Mucosa of gallbladder (tissue), 1 donor: ENCODE measurements at regions not wholly inside any gene's neighbourhood (a gene's known extent, or its start where the extent isn't known, plus 50 kb on each side); places are given as distances from the start of the nearest gene placed in this dataset.
"Not testable (repeated sequence)": the region's sequence is repeated elsewhere in the genome, so short reads cannot be mapped to it uniquely, and the experiment has no call there.

Source experiments
- DNase-seq: peaks from one replicate; pipeline ENCODE4 v3.0.0-alpha.2; 2020; ENCODE audit warnings: low spot score
- donor health status: DM: no; HTN: no; CAD: no.

DNA sequence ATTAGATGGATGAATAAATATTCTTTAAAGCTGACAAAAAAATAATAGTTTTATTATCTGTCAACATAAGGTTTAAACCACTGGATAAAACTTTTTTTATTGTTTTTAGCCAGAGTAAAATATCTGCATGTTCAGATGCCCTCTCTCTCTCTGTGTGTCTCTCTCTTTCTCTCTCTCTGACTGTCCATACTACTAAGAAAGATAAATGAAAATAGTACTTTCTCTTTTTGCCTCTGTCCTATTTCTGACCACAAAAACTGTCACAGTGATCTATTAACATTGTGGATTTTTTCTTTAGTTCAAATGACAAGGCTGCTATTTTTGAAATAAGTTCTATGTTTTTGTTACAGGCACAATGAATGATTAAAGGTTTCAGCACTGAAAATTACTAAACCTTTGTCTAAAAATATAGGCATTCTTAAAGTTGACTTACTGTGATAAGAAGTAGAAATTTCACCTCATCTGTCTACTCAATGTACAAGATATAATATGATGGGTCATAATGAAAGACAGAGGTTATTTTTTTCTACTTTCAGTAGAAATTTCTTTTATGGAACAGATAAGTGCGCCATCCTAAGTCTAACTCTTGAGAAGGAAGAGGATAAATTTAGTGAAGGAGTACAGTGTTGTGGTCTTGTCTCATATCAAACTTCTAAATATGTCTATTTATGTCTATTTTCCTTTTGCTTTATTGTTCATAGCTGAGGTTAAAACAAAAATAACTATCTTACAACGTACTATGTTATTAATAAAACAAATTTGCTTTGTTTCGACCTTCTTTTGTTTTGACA is 341.9 kb upstream of the EYS start:
- DNase-seq = no peak

DNA sequence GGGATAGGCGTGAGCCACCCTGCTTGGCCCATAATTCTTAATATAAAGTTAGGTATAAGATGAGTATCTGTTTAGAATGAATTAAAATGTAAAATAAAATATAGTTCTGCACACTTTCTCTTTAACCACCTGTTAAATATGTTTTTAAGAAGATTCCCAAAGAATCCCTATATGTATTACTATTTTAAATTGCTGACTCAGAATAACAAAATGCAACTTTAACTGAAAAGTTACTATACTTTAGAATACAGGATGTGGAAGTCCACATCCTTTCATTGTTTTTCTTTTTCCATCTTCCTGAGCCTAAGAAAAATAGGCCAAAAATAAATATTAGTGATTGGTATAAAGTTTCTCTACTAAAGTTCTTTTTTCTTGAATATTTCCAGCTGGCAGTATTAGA is 325.6 kb upstream of the EYS start:
- no peak for DNase-seq

DNA sequence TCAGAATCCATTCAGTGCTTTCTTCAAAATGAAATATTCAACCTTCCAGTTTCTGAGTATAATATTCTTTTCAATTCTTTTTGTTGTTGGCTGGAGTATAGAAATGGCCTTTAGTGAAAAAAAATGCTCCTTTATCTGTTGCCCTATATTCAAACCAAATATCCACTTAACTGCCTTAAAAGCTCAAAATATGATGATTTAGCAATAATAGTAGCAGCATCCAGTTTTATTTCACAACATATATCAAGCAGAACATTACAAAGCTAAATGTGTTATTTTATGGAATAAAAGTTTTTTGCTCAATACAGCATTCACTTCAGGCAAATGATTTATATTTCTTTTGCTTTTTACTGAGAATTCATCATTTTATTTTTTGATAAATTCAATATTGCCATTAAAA is 322.4 kb upstream of the EYS start:
- no peak for DNase-seq

DNA sequence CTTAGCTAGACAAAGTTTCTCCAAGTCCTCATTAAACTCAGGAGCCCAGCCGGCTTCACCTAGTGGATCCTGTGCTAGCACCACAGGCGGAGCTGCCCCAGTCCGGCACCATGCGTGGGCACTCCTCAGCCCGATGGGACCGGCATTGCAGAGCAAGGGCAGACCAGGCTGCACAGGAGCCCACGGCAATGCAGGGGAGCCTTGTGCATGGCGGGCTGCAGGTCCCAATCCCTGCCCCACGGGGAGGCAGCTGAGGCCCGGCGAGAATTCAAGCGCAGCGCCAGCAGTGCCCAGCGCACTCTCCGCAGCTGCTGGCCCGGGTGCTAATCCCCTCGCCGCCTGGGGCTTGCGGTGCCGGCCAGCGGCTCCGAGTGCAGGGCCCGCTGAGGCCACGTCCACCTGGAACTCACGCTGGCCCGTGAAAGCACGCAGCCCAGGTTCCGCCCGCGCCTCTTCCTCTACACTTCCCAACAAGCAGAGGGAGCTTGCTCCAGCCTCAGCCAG is 292.3 kb upstream of the EYS start:
- DNase-seq = no peak

DNA sequence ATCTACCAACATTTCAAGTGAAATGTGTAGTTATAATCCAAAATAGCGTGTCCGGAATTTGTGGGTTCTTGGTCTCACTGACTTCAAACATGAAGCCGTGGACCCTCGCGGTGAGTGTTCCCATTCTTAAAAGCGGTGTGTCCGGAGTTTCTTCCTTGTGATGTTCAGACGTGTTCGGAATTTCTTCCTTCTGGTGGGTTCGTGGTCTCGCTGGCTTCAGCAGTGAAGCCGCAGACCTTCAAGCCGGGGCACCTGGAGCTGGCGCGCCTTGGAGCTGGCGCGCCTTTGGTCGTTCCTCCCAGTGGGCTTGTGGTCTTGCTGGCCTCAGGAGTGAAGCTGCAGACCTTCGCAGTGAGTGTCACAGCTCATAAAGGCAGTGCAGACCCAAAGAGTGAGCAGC is 291.5 kb upstream of the EYS start:
- no peak for DNase-seq

DNA sequence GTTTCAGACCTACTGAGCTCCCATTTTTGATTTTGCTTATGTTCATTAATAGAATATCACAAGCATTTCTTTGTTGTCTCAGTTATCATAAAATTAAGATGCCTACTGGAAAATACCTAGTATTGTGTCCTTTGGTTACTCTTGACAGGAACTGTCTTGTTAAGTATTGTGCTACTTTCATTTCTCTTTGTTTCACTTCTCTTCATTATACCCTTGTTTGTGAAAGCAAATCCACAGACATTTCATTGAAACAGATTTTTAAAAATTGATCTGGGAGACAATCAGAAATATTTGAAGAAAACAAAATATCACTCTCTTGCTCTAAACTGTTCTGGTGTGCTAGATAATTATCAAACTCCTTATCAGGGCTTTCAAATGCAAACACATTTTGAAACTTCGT is 290.5 kb upstream of the EYS start:
- DNase-seq = no peak

DNA sequence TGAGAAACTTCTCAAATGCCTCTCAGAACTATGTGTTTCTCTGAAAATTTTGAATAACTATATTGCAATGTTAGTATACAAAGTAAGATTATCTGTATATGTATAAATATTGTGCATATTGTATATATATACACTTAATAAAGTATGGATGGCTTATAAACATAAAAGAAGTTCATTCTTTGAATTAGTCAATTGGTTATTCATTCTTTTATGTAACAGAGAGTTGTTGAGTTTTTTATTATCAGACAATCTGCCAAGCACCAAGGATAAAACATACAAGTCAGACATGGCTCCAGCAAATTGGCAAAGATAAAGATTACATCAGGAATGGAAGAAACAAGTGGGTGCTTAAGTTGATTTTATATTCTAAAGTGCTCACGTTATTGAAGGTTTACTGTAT is 289.1 kb upstream of the EYS start:
- DNase-seq = no peak

DNA sequence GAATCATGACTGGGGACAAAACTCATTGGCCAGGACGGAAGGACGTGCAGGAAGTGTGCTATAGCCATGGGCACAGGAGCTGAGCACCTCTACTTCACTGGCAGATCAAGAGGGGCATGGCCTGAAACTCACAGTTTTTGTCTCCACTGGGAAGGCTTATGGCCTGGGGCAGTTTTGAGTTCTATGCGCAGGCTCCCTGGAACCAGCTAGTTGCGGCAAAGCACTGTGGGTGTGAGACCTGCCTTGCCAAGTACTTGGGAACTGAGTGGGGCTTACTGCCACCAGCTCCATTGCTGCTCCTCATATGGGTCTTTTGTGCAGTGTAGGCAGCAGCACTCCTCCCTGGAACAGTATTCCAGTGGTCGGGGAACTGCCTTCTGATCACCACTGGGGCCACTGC is 282.6 kb upstream of the EYS start:
- DNase-seq = no peak

DNA sequence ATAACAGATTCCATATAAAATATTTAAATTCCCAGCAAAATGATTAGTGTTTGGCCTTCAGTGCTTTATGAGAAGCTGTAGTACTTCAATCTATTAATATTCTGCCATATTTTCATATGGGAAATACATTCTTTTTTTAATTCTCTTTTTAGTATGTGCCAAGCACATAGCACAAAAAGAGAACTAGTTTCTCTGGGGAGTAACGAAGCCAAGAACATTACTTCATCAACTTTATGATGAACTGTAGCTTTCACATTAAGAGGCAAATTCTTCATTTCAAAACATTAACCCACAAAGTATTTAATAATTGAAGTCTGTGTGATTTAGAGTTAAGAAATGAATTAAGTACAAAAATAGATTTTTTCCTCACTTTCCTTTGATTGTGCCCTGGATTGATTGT is 281.0 kb upstream of the EYS start:
- no peak for DNase-seq

DNA sequence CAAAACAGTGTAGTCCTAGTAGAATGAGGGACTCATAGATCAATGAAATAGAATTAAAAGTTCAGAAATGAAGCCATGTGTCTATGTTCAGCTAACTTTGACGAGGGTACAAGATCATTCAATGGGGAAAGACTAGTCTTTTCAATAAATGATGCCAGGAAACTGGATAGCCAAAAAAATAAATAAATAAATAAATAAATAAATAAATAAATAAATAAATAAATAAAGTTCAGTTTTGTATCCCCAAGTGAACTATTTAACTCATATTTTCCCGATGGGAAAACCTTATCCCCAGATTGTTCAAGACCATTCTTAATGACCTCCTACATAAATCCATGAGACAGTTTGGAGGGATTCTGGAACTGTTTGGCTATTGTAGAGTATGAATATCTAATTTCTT is 277.1 kb upstream of the EYS start:
- DNase-seq = no peak

DNA sequence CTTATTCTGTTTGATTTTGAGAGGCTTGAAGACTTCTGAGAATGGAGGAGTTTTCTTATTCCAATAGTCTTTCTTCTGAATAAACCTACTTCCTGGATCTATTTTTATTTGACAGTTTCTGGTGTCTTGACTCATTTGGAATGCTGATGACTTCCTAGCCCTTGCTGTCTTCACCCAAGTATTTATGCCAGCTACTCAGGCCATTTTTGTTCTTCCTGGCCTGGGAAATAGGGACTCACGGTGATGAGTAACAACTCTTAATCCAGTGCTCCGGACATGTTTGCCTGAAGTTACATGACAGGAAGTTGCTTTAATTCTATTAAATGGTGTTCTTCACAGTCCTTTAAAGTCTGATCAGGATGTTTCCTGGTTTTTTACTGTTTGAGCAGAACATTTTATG is 272.1 kb upstream of the EYS start:
- no peak for DNase-seq

DNA sequence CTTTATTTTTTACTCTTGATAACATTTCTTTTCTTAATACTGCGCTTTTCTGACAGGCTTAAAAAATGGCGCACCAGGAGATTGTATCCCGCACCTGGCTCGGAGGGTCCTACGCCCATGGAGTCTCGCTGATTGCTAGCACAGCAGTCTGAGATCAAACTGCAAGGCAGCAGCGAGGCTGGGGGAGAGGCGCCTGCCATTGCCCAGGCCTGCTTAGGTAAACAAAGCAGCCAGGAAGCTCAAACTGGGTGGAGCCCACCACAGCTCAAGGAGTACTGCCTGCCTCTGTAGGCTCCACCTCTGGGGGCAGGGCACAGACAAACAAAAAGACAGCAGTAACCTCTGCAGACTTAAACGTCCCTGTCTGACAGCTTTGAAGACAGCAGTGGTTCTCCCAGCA is 264.2 kb upstream of the EYS start:
- not testable (repeated sequence) for DNase-seq

DNA sequence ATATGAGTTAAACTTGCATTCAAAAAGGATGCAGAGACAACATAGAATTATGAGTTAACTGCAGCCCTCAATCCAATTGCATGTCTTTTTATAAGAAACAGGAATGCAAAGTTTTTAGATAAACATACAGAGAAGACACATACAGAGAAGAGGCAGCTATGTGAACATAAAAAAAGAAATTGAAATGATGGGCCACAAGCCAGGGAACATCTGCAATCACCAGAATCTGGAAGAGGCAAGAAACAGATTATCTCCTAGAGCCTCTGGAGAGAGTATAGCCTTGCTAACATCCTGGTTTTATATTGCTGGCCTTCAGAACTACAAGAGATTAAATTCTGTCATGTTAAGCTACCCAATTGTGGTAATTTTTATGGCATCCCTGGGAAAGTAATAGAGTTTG is 257.2 kb upstream of the EYS start:
- DNase-seq = no peak

DNA sequence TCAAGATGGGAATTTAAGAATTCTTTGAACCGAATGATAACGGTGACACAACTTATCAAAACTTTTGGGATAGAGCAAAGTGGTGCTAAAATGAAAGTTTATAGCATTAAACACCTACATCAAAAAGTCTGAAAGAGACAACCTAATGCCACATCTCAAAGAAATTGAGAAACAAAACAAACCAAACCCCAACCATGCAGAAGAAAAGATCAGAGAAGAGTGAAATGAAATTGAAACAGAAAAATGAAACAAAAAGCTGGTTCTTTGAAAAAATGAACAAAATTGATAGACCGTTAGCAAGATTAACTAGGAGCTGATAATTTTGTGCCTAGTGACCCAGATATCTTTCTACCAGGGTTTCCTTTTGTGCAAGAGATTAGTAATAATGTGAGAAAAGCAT is 248.0 kb upstream of the EYS start:
- no peak for DNase-seq

DNA sequence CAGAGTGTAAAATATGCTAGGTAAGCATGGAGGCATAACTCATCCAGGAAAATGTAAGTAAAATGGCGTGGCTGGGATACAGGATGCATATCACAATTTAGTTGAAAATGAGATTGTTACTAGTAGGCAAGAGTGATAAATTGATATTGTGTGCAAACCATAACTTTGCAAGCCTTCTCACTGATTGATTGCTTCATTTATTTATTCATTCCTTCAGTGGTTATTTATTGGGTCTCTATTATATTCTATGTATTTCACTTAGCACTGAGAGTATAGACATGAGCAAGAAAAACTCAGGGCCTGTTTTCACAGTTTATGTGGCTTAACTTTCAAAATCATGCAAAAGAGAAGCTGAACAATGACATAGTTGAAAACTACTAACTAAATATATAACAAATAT is 241.0 kb upstream of the EYS start:
- no peak for DNase-seq

DNA sequence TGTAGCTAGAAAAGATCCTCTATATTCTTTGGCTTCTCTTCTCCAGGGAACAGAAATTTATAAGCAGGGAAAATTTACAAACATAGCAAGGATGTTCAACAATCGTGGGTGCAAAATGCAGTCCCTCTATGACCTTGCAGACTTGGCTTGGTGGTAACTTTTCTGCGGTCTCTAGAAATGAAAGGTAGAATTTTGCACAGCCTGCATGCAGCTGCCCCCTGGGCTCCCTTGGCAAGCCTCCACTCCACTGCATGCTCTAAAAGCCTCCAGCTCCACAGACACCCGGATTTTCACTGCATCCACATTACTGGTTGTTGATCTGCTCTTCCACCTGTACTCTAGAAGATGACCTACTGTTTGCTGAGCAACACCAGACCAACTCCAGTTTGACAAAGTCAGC is 236.5 kb upstream of the EYS start:
- no peak for DNase-seq

DNA sequence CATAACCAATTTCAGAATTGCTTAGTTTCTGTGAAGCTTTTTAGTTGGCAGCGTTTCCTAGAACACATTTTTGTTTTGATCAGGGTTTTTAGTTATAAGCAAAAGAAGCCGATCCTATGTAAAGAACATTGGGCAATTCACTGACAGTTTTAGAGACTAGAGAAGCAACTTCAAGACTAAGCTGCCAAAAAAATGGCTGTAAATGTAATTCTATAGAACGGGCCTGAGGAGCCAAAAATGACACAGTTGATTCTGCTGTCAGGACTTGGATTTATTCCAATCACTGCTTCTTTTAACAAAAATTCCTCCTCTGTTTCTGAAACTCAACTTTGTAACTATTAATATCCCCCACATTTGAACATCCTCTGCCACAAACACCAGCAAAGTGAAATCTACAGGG is 236.0 kb upstream of the EYS start:
- DNase-seq = no peak

DNA sequence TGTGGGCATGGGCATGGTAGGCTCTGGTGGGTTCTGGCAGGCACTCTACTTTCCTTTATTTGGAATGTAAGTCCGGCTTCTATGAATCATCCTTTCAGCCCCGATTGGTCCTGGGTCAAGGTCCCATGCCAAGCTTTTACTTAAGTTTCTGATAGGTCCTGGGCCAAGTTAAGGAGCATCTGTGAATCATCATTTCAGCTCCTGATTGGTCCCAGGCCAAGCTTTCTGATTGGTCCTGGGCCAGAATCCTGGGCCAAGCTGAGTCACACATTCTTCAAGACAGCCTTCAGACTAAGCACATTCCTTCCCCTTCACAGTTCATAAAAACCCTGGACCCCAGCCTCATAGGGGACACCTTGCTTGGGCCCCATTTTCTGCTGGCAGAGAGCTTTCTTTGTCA is 231.0 kb upstream of the EYS start:
- DNase-seq = no peak

DNA sequence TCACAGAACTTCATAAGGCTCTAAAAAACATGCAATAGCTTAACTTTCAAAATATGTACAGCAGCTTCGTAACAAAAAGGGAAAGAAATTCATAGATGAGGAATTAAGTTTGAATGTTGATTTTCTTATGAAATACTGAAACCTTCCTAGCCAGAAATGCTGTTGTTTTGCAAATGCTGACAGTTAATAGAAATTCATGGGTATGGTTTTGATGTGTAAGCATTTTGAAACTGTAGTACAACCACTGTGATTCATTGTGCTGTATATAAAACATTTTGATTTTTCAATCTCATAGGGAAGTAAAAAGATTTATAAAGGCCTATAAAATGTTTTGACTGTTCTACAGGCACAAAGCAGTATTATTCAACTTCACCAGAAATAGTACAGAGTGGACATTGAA is 228.4 kb upstream of the EYS start:
- no peak for DNase-seq

DNA sequence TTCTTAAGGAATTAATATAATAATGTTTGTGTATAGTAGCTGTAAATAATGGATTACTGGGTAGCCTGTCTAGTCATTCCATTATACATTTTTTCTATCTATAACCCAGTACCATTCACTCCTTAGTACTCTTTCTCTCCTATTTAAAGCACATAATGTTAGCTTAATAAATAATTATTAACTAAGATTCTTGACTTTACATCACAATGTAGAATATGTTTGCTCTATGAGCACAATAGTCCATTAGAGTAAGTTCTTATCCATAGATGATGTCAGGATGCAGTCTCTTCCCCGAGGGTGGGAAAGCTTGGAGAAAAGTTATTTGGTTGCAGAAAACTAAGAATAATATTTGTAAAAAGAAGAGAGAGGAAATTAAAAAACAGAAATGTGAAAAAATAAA is 226.4 kb upstream of the EYS start:
- no peak for DNase-seq

DNA sequence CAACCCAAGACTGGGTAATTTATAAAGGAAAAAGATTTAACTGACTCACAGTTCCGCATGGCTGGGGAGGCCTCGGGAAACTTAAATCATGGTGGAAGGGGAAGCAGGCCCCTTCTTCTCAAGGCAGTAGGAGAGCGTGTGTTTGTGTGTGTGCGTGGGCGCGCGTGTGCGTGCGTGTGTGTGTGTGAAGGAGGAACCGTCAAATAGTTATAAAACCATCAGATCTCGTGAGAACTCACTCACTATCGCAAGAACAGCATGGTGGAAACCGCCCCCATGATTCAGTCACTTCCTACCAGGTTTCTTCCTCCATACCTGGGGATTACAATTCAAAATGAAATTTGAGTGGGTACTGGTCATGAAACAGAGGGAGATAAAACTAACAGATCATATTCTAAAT is 220.1 kb upstream of the EYS start:
- no peak for DNase-seq

DNA sequence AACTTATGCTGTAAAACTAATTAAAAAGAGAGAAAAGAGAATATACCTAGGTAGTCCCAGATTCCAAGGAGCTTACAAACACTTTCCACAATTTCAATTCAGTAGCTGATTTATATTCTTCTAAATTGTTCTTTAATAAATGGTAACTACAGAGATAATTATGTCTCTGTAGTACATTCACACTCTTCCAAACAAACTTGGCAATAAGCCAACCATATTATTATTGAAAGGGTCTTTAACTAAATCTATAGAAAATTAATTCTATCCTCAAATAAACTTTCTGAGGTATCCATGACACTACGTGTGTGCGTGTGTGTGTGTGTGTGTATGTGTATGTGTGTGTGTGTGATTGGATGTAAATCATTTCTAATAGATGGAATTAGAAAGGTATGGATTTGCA is 217.4 kb upstream of the EYS start:
- no peak for DNase-seq

DNA sequence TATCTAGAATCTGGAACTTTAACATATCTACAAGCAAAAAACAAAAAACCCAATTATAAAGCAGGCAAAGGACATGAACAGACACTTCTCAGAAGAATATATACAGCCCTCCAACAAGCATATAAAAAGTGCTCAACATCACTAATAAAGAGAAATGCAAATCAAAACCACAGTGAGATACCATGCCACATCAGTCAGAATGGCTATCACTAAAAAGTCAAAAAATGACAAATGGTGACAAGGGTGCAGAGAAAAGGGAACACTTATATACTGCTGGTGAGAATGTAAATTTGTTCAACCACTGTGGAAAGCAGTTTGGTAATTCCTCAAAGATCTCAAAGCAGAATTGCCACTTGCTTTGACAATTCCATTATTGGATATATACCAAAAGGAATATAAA is 215.0 kb upstream of the EYS start:
- no peak for DNase-seq

DNA sequence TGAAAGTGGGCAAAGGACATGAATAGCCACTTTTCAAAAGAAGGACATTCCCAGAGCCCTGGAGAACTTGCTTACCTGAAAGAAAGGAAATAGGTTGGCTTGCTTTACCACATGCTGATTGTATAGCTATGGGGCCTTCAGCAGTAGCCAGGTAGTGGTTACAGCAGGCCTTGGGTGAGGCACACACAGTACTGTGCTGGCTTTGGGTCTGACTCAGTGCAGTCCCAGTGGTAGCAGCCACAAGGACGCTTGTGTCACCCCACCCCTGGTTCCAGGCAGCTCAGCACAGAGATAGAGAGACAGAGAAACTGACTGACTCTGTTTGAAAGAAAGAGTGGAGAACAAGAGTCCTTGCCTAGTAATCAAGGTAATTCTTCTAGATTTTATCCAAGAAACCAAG is 201.0 kb upstream of the EYS start:
- no peak for DNase-seq
